Kidney (tissue), 13 donors: ENCODE measurements at regions not wholly inside any gene's neighbourhood (a gene's known extent, or its start where the extent isn't known, plus 50 kb on each side); places are given as distances from the start of the nearest gene placed in this dataset.

Experiments
- DNase-seq, 5 donors: peaks; one replicate each; pipeline ENCODE4 v3.0.0-alpha.2; 2013 to 2020
- FAIRE-seq: peaks from 2 replicates; lab custom pipeline; 2012; peaks lifted over from hg19 to GRCh38; lab: Jason Lieb, UNC
- H3K27ac ChIP-seq, 2 donors: one replicate each; pipeline ENCODE4 v1.7.0; 2013; ENCODE audit warnings: low read depth in 2 of 2, low read length in 2 of 2, inconsistent platforms in 1 of 2
- H3K27me3 ChIP-seq: one replicate; pipeline ENCODE4 v1.7.1; 2013; ENCODE audit warnings: low read length, inconsistent platforms; ENCODE audit not compliant: control insufficient read depth, insufficient read depth
- H3K36me3 ChIP-seq, 3 donors: one replicate each; pipeline versions ENCODE4 v1.7.0 to v1.7.1; 2013; ENCODE audit warnings: low read length in 3 of 3, control low read depth in 1 of 3, inconsistent platforms in 1 of 3; ENCODE audit not compliant: insufficient read depth in 3 of 3, control insufficient read depth in 2 of 3
- H3K4me1 ChIP-seq, 3 donors: one replicate each; pipeline versions ENCODE4 v1.7.0 to v1.7.1; 2013; ENCODE audit warnings: low read length in 3 of 3, inconsistent platforms in 1 of 3, low read depth in 1 of 3; ENCODE audit not compliant: control insufficient read depth in 2 of 3, insufficient read depth in 2 of 3
- H3K4me3 ChIP-seq, 3 donors: one replicate each; pipeline versions ENCODE4 v1.7.0 to v1.8.1; 2013; ENCODE audit warnings: low read length in 3 of 3, control low read depth in 1 of 3, inconsistent platforms in 1 of 3
- H3K9ac ChIP-seq, 3 donors: one replicate each; pipeline versions ENCODE4 v1.7.0 to v1.7.1; 2013; ENCODE audit warnings: low read length in 3 of 3, control low read depth in 1 of 3, inconsistent platforms in 1 of 3
- H3K9me3 ChIP-seq, 3 donors: one replicate each; pipeline versions ENCODE4 v1.7.0 to v1.7.1; 2013; ENCODE audit warnings: low read length in 3 of 3, control low read depth in 1 of 3, inconsistent platforms in 1 of 3; ENCODE audit not compliant: control insufficient read depth in 2 of 3, insufficient read depth in 1 of 3
- CTCF ChIP-seq: IDR thresholded peaks from 3 replicates; pipeline ENCODE4 v1.5.1; 2012; ENCODE audit warnings: mild to moderate bottlenecking, moderate library complexity, borderline replicate concordance; ENCODE audit not compliant: insufficient read depth; ENCODE audit errors: extremely low read depth
- intact Hi-C: fragments of 100-400 bp; cut with DNase I; formaldehyde crosslinking; loops from one replicate; pipeline ENCODE4 v1.11.1; 2022
- donor health status: control.
- donor health status: control.
- donor health status: control.
- donor health status: control.
- donor health status: control.
- donor health status: DM: yes; HTN: yes; CAD: no.
- donor health status: Normal renal cell carcinoma (clear cell type).

GRCh38 chrX:39144956-39145355, 343.7 kb downstream of the MID1IP1 start:
- DNase-seq (peak in 1 of 5 donors; percentile 7), FAIRE-seq (no peak)
- Histone ChIP-seq H3K9me3 (no peaks in the 10 kb centered on the region), H3K36me3 (no peaks in the 10 kb centered on the region), H3K9ac (no peak overlapping the region), H3K27me3 (peaks cover 5% of the 10 kb centered on the region), H3K4me3 (no peak overlapping the region), H3K4me1 (peaks cover 0 to 3% (median 0%) of the 10 kb centered on the region in 3 donors), H3K27ac (no peak overlapping the region)
- intact Hi-C loops, result no loop called here
- TF ChIP-seq CTCF, result no peak

GRCh38 chrX:39145859-39146258, 344.6 kb downstream of the MID1IP1 start:
- TF ChIP-seq CTCF, result no peak
- Histone ChIP-seq H3K27ac (no peak overlapping the region), H3K9me3 (no peaks in the 10 kb centered on the region), H3K4me1 (peaks cover 0 to 3% (median 0%) of the 10 kb centered on the region in 3 donors), H3K36me3 (no peaks in the 10 kb centered on the region), H3K27me3 (peaks cover 5% of the 10 kb centered on the region), H3K9ac (no peak overlapping the region), H3K4me3 (no peak overlapping the region)
- intact Hi-C loops, result no loop called here
- FAIRE-seq, result no peak
- DNase-seq, result no peak

- FAIRE-seq, result no peak
- peak; percentile 63 to 80 (median 66) for DNase-seq
- TF ChIP-seq CTCF, result peak; percentile 66
- no peak overlapping the region for H3K27ac ChIP-seq
- H3K9ac ChIP-seq, result no peak overlapping the region
- peaks cover 0 to 3% (median 0%) of the 10 kb centered on the region in 3 donors for H3K4me1 ChIP-seq
- intact Hi-C loops, result no loop called here
- no peak overlapping the region for H3K4me3 ChIP-seq
- H3K9me3 ChIP-seq, result no peaks in the 10 kb centered on the region
- no peaks in the 10 kb centered on the region for H3K36me3 ChIP-seq
- peaks cover 4% of the 10 kb centered on the region for H3K27me3 ChIP-seq
Measured at GRCh38 chrX:39149761-39150160, 348.5 kb downstream of the MID1IP1 start.

GRCh38 chrX:39150220-39150619, 349.0 kb downstream of the MID1IP1 start:
- DNase-seq, result no peak
- Histone ChIP-seq H3K27me3 (peaks cover 5% of the 10 kb centered on the region), H3K4me1 (peaks cover 0 to 3% (median 0%) of the 10 kb centered on the region in 3 donors), H3K9me3 (no peaks in the 10 kb centered on the region), H3K36me3 (no peaks in the 10 kb centered on the region), H3K4me3 (no peak overlapping the region), H3K27ac (no peak overlapping the region), H3K9ac (no peak overlapping the region)
- TF ChIP-seq CTCF, result no peak
- intact Hi-C loops, result no loop called here
- FAIRE-seq, result no peak
